T47D (cell line): ENCODE measurements at regions not wholly inside any gene's neighbourhood (a gene's known extent, or its start where the extent isn't known, plus 50 kb on each side); places are given as distances from the start of the nearest gene placed in this dataset.

ENCODE experiments used
- DNase-seq, 2 experiments: peaks; one replicate each; pipeline versions ENCODE4 v3.0.0 to v3.0.0-alpha.2; 2011 to 2012; ENCODE audit warnings: low read depth in 1 of 2, low spot score in 1 of 2
- JUND ChIP-seq: IDR thresholded peaks from 2 replicates; pipeline ENCODE4 v1.6.1; 2012; ENCODE audit warnings: low read depth
- in situ Hi-C: cut with HindIII; loops from 2 replicates; pipeline ENCODE4 v1.10.0; 2016; ENCODE audit warnings: low sequenced_read_pairs, low pct_unique_long_range_greater_than_20kb

DNA sequence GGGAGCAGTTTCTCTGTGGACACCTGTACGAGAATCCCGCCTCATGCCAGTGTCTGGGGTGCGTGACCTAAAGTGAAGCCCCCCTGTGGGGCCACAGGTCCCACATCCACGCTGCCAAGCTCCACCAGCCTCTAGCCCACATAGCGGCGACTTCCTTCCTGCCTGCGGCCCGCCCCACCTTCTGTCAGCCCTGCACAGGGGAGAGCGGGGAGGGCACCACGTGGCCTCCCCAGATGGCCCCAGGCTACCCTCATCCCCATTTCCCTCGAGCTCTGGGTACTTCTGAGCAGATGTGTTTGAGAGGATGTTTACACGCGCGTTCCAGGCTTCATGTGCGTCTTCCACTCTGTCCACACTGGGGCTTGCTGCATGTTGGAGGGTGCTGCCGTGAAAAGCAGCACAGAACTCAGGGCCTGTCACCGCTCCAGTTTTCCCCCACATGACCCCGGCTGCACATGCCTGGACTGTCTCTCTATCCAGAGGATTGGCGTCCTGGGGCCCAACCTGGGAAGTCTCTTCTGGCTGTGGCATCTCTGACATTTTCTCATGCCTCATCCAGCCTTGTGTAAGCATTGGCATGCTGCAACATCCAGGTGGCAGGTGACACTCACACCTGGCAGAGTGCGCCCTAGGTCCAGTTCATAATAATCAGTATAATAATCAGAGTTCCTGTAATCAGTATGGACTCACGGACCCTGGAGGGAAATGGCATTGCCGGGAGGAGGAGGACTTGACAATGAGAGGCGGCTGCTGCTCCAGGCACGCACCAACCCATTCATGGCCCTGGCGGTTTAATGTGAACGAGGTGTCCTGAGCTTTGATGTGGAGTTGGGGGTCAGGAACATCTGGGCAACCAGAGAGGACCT lies 146.3 kb upstream of the TWIST2 start:
- no peak for DNase-seq
- in situ Hi-C loops: no loop called here
- no peak for TF ChIP-seq JUND

GRCh38 chr2:238702276-238703052 lies 145.4 kb upstream of the TWIST2 start:
- no peak for DNase-seq
- TF ChIP-seq JUND: no peak
- in situ Hi-C loops: no loop called here

DNA sequence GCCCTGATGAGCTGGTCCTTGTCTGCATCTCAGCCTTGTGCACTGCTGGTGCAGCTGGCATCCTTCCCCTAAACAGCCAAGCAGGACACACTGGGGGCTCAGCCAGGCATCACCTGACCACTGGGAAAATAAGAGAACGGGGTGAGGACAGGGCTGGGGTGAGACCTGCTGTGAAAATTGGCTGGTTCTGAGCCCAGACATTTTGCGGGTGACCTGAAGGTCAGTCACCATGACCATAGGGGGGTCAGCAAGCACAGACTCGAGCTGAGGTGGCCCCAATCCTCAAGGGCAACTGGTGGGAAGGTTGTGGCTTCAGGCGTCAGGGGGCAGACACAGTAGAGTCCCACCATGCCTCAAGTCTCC lies 144.9 kb upstream of the TWIST2 start:
- DNase-seq: no peak
- in situ Hi-C loops: no loop called here

GRCh38 chr2:238703436-238703835 lies 144.4 kb upstream of the TWIST2 start:
- in situ Hi-C loops: no loop called here
- no peak for TF ChIP-seq JUND
- no peak for DNase-seq

More for the DNA sequence above, 144.9 kb upstream of the TWIST2 start:
- TF ChIP-seq JUND: no peak

DNA sequence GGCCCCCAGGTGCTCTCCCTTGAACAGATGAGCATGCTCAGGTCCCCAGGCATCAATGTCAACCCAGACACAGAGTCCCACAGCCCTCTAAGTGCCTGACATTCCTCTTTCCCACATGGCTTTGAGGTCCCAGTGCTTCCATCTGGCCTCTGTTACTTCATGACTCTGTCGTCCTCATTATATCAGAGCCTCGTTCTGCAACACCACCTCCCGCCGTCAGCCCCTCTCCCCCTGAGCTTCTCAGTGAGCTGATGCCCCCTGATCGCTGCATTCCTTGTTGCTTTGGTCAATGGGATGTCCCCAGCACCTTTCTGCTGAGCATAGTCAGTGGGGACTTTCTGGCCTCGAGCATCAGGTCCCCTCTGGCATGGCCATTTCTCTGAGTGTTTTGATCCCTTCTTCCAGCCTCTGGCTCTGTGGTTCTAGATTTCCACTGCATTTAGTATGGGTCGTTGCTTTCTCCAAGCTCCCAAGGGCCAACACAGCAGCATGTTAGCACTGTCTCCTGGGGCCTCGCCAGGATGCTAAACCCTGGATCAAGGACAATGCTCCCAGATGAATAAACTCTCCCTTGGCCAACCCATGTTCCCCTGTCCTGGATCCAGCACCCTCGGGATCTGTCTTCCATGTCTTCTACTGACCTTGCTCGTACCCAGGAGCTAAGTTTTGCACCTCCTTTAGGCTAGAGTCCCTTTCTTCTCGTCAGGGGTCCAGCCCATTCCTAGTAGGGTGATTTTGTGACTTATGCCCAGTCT lies 143.2 kb upstream of the TWIST2 start:
- DNase-seq: no peak
- TF ChIP-seq JUND: no peak
- in situ Hi-C loops: no loop called here

GRCh38 chr2:238706163-238706562 lies 141.7 kb upstream of the TWIST2 start:
- DNase-seq: no peak
- in situ Hi-C loops: no loop called here
- TF ChIP-seq JUND: no peak

DNA sequence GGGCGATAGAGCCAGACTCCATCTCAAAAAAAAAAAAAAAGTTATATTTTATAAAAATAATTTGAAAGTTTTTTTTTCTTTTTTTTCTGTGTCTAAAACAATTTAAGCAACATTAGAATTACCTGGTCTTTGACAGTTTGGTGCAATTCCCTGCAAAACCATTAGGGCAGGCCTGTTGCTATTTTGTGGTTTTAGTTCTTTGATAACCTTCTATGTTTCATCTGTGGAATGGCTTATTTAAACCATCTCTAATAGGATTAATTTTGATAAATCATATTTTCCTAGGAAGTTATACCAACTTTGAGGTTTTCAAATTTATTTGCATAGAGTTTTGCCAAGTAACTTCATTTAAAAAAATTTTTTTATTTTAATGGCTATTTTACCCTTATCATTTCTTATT lies 141.2 kb upstream of the TWIST2 start:
- in situ Hi-C loops: no loop called here
- DNase-seq: no peak
- no peak for TF ChIP-seq JUND

GRCh38 chr2:238709325-238710025 lies 138.4 kb upstream of the TWIST2 start:
- no peak for DNase-seq
- in situ Hi-C loops: no loop called here

DNA sequence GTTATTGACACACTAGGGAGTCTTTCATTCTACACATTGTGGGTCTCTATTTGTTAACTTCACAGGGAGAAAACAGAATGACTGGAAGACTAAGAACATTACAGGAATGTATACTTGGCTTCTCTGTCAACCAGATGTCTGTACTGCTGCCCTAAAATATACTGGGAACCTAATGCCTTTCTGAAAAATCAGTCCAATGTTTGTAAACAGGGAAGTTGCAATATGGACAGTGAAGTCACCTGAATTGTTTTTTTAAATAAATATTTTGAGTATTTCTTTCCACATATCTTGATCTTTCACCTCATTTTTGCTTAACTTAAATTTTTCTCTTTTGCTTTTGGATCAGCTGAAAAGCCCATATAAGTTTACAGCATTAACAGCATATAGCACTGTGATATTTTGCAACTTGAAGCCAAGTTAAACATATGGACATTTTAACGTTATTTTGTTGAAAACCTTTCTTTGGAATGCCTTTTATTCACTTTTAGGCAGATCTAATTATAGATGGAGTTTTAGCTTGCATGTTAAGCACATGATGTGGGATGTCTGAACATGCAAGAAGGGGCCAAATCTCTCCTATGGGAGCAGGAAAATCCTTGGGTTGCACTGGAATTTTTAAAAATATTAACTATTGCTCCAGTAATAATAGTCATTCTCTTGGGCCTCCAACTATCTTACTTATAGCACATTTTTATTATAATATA lies 137.7 kb upstream of the TWIST2 start:
- in situ Hi-C loops: no loop called here
- no peak for TF ChIP-seq JUND
- no peak for DNase-seq

More at GRCh38 chr2:238709325-238710025, 138.4 kb upstream of the TWIST2 start:
- no peak for TF ChIP-seq JUND

DNA sequence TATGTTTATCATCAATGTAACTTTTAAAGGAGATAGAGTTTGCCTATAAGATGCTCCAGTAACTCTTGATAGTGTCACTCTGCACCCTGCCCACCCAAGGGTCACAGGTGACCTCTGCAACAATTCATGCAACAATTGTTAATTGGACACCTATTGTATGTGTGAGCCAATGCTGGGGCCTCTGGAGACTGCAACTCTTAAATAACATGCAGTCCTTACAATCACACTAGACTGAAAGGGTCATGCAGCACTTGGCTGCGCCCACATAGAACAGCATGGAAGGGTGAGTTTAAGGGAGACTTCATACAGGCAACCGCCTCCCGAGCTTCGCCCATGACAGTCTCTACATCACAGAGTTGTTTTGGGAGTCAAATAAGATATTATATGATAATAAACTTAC lies 137.1 kb upstream of the TWIST2 start:
- no peak for TF ChIP-seq JUND
- in situ Hi-C loops: no loop called here
- DNase-seq: no peak

DNA sequence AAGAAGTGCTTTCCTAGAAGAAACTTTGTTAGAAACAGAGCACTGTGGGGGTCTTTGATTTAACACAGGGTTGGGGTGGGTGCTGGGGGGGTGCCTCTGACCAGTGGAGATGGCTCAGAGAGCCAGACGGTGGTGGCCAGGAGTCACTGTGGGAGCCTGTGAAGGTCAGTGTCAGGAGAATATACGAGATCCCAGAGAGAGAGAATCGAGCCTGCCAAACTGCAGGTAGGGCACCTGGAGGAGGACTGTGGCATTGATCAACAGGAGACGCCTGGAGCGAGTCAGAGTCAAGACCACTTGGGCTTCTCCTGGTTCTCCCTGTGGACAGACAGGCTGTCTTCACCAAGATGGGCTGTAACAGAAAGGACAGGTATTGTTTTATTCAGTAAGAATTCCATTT lies 136.5 kb upstream of the TWIST2 start:
- in situ Hi-C loops: no loop called here
- TF ChIP-seq JUND: no peak
- DNase-seq: no peak

- TF ChIP-seq JUND: no peak
- in situ Hi-C loops: no loop called here
Measured at GRCh38 chr2:238712011-238712410, 135.9 kb upstream of the TWIST2 start.

More at GRCh38 chr2:238712011-238712410, 135.9 kb upstream of the TWIST2 start:
- DNase-seq: no peak
